ENCODE measurements at regions not wholly inside any gene's neighbourhood (a gene's known extent, or its start where the extent isn't known, plus 50 kb on each side); places are given as distances from the start of the nearest gene placed in this dataset.

DNA sequence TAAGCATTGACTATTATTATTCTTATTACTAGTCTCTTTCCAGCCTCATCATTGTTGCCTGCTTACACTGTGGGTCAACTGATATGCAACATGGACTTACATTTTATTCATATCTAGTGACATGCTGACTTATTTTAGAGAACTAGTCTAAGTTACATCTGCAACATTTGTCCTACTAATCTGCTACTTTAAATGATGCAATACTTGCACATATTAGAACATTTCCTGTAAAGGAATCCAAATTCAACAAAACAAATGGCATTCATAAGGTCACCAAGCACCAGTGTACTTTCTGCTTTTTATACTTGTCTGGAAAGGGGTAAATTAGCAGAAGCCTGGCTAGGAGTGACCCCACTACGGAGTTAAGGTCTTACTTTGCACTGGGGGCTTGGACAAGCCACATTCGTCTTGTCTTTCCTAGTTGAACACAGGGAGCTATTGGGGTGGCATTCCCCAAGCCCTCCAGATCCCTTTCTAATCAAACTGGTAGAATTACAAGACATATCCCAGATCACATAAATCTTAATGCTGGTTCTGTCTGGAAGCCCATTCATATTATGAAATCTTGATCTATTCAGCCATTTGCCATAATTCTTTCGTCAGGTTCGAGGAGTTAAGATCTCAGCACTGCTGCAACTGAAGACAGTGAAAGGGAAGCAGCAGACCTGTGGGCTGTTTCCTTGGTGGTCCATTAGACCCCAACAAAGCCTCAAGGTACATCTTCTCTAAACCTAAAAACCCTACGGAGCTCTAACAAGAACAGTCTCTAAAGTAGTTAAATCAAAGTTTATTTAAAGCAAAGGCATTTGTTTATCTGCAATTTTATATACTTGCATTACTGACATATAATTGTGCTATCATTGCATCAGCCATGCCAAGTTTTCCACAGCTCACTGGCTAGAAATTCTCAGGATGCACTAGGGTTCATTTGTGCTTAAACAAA, 49.9 kb upstream of the RTN4 start:
- Histone ChIP-seq H3K36me3 (no peaks in the 10 kb centered on the region), H3K4me1 (peaks cover 0 to 22% (median 0%) of the 10 kb centered on the region in 4 donors), H3K9me3 (no peaks in the 10 kb centered on the region), H3K4me3 (no peak overlapping the region), H3K27ac (peak overlapping the region; percentile 19 to 77 (median 48)), H3K27me3 (no peaks in the 10 kb centered on the region)
- DNase-seq, result no peak
- TF ChIP-seq, protein P1, sequence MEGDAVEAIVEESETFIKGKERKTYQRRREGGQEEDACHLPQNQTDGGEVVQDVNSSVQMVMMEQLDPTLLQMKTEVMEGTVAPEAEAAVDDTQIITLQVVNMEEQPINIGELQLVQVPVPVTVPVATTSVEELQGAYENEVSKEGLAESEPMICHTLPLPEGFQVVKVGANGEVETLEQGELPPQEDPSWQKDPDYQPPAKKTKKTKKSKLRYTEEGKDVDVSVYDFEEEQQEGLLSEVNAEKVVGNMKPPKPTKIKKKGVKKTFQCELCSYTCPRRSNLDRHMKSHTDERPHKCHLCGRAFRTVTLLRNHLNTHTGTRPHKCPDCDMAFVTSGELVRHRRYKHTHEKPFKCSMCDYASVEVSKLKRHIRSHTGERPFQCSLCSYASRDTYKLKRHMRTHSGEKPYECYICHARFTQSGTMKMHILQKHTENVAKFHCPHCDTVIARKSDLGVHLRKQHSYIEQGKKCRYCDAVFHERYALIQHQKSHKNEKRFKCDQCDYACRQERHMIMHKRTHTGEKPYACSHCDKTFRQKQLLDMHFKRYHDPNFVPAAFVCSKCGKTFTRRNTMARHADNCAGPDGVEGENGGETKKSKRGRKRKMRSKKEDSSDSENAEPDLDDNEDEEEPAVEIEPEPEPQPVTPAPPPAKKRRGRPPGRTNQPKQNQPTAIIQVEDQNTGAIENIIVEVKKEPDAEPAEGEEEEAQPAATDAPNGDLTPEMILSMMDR (IDR thresholded peaks at IDR 0.05), result no peak
- no peak for TF ChIP-seq POLR2A (IDR thresholded peaks at IDR 0.05)

Data from Peyer's patch (tissue), 4 donors.